ENCODE measurements at regions not wholly inside any gene's neighbourhood (a gene's known extent, or its start where the extent isn't known, plus 50 kb on each side); places are given as distances from the start of the nearest gene placed in this dataset.

DNA sequence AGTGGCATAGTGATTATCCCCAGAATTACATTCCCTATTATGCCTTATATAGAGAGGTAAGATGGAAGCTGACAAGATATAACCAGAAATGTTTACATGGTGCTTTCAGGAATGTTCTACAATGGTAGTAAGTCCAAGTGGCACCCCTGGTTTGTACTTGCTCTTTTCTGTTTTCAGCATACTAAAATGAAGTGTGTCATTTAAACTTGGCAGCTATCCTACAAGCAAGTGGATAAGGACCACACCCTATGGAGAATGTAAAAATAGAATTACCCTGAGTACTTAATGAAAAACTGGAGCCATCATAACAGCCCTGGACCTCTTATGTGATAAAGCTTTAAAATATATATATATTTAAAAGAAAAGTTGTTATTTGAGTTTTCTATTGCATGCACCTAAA, 1012.7 kb upstream of the CADM2 start:
- TF ChIP-seq, protein P1, sequence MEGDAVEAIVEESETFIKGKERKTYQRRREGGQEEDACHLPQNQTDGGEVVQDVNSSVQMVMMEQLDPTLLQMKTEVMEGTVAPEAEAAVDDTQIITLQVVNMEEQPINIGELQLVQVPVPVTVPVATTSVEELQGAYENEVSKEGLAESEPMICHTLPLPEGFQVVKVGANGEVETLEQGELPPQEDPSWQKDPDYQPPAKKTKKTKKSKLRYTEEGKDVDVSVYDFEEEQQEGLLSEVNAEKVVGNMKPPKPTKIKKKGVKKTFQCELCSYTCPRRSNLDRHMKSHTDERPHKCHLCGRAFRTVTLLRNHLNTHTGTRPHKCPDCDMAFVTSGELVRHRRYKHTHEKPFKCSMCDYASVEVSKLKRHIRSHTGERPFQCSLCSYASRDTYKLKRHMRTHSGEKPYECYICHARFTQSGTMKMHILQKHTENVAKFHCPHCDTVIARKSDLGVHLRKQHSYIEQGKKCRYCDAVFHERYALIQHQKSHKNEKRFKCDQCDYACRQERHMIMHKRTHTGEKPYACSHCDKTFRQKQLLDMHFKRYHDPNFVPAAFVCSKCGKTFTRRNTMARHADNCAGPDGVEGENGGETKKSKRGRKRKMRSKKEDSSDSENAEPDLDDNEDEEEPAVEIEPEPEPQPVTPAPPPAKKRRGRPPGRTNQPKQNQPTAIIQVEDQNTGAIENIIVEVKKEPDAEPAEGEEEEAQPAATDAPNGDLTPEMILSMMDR (IDR thresholded peaks at IDR 0.05) = no peak
- TF ChIP-seq POLR2A (IDR thresholded peaks at IDR 0.05) = no peak

Data from body of pancreas (tissue), 4 donors.